ENCODE measurements at regions not wholly inside any gene's neighbourhood (a gene's known extent, or its start where the extent isn't known, plus 50 kb on each side); places are given as distances from the start of the nearest gene placed in this dataset.

GRCh38 chr4:126610933-126611332 lies 1021.8 kb upstream of the INTU start:
- TF ChIP-seq CTCF (IDR thresholded peaks at IDR 0.05), result no peak
- TF ChIP-seq CREM (CRISPR knock-in tag; IDR thresholded peaks at IDR 0.05), result no peak
- TF ChIP-seq MLX (CRISPR knock-in tag; IDR thresholded peaks at IDR 0.05), result no peak
- no peak for TF ChIP-seq ZBTB21 (CRISPR knock-in tag; IDR thresholded peaks at IDR 0.05; ENCODE audit: borderline replicate concordance)
- TF ChIP-seq ETV6 (CRISPR knock-in tag; IDR thresholded peaks at IDR 0.05), result no peak
- no peak for TF ChIP-seq ARID4B (CRISPR knock-in tag; IDR thresholded peaks at IDR 0.05; ENCODE audit: borderline replicate concordance)
- TF ChIP-seq E2F4 (CRISPR knock-in tag; IDR thresholded peaks at IDR 0.05; ENCODE audit: borderline replicate concordance, low read depth), result no peak
- no peak for TF ChIP-seq CBFB (CRISPR knock-in tag; IDR thresholded peaks at IDR 0.05; ENCODE audit: low read depth)
- no peak for TF ChIP-seq MXD4 (CRISPR knock-in tag; IDR thresholded peaks at IDR 0.05; ENCODE audit: borderline replicate concordance)
- TF ChIP-seq E2F1 (CRISPR knock-in tag; IDR thresholded peaks at IDR 0.05), result no peak
- TF ChIP-seq STAT6 (CRISPR knock-in tag; conservative IDR thresholded peaks at IDR 0.05; ENCODE audit: low read depth), result no peak
- TF ChIP-seq SP1 (CRISPR knock-in tag; conservative IDR thresholded peaks at IDR 0.05), result no peak
